ENCODE measurements at regions not wholly inside any gene's neighbourhood (a gene's known extent, or its start where the extent isn't known, plus 50 kb on each side); places are given as distances from the start of the nearest gene placed in this dataset.
"Not testable (repeated sequence)": the region's sequence is repeated elsewhere in the genome, so short reads cannot be mapped to it uniquely, and the experiment has no call there.

- Histone ChIP-seq H3K4me1 (peaks cover 0 to 7% of the 10 kb centered on the region in 2 donors), H3K36me3 (no peaks in the 10 kb centered on the region), H3K9me3 (no peaks in the 10 kb centered on the region), H3K4me3 (no peak overlapping the region), H3K27me3 (no peaks in the 10 kb centered on the region), H3K27ac (peak overlapping the region in 1 of 2 donors; percentile 8)
- DNase-seq: no peak
- intact Hi-C loops (cut with DNase I; ENCODE audit: low total_unique reads): no loop called here
- TF ChIP-seq CTCF (IDR thresholded peaks at IDR 0.05) (no peak), POLR2A (IDR thresholded peaks at IDR 0.05) (no peak)
Observed at GRCh38 chr13:48583859-48584311, 51.0 kb upstream of the RCBTB2 start.

- DNase-seq: peak in 1 of 2 donors; percentile 37
- Histone ChIP-seq H3K36me3 (no peaks in the 10 kb centered on the region), H3K27ac (peak overlapping the region in 1 of 2 donors; percentile 48), H3K4me1 (peaks cover 0 to 7% of the 10 kb centered on the region in 2 donors), H3K27me3 (no peaks in the 10 kb centered on the region), H3K9me3 (no peaks in the 10 kb centered on the region), H3K4me3 (no peak overlapping the region)
- TF ChIP-seq POLR2A (IDR thresholded peaks at IDR 0.05): no peak
- no peak for TF ChIP-seq CTCF (IDR thresholded peaks at IDR 0.05)
- intact Hi-C loops (cut with DNase I; ENCODE audit: low total_unique reads): no loop called here
Observed at GRCh38 chr13:48585456-48585840, 52.6 kb upstream of the RCBTB2 start.

GRCh38 chr13:48586591-48587103 is 53.8 kb upstream of the RCBTB2 start:
- H3K36me3 ChIP-seq: no peaks in the 10 kb centered on the region
- no peaks in the 10 kb centered on the region for H3K27me3 ChIP-seq
- peak; percentile 37 to 39 for DNase-seq
- no peak for TF ChIP-seq POLR2A (IDR thresholded peaks at IDR 0.05)
- no peak for TF ChIP-seq CTCF (IDR thresholded peaks at IDR 0.05)
- H3K4me1 ChIP-seq: peaks cover 0 to 7% of the 10 kb centered on the region in 2 donors
- intact Hi-C loops (cut with DNase I; ENCODE audit: low total_unique reads): no loop called here
- H3K27ac ChIP-seq: peak overlapping the region; percentile 39 to 48
- no peak overlapping the region for H3K4me3 ChIP-seq
- no peaks in the 10 kb centered on the region for H3K9me3 ChIP-seq

- TF ChIP-seq CTCF (IDR thresholded peaks at IDR 0.05) (no peak), POLR2A (IDR thresholded peaks at IDR 0.05) (no peak)
- Histone ChIP-seq H3K27ac (no peak overlapping the region), H3K9me3 (no peaks in the 10 kb centered on the region), H3K4me1 (peaks cover 0 to 7% of the 10 kb centered on the region in 2 donors), H3K36me3 (no peaks in the 10 kb centered on the region), H3K27me3 (no peaks in the 10 kb centered on the region), H3K4me3 (no peak overlapping the region)
- DNase-seq: no peak
- intact Hi-C loops (cut with DNase I; ENCODE audit: low total_unique reads): no loop called here
Observed at GRCh38 chr13:48588120-48588519, 55.2 kb upstream of the RCBTB2 start.

- H3K4me1 ChIP-seq: peaks cover 0 to 7% of the 10 kb centered on the region in 2 donors
- no peak for DNase-seq
- no peak overlapping the region for H3K4me3 ChIP-seq
- intact Hi-C loops (cut with DNase I; ENCODE audit: low total_unique reads): no loop called here
- TF ChIP-seq CTCF (IDR thresholded peaks at IDR 0.05) (no peak), POLR2A (IDR thresholded peaks at IDR 0.05) (no peak)
- no peaks in the 10 kb centered on the region for H3K9me3 ChIP-seq
- H3K36me3 ChIP-seq: no peaks in the 10 kb centered on the region
- H3K27ac ChIP-seq: no peak overlapping the region
- no peaks in the 10 kb centered on the region for H3K27me3 ChIP-seq
Observed at GRCh38 chr13:48590141-48590901, 57.4 kb upstream of the RCBTB2 start.

GRCh38 chr13:48591124-48591872 is 58.4 kb upstream of the RCBTB2 start:
- DNase-seq; H3K4me1 ChIP-seq; H3K27me3 ChIP-seq; H3K36me3 ChIP-seq; intact Hi-C loops (cut with DNase I; ENCODE audit: low total_unique reads); H3K27ac ChIP-seq; H3K4me3 ChIP-seq; H3K9me3 ChIP-seq: not testable (repeated sequence)
